SK-N-MC (cell line): ENCODE measurements at regions not wholly inside any gene's neighbourhood (a gene's known extent, or its start where the extent isn't known, plus 50 kb on each side); places are given as distances from the start of the nearest gene placed in this dataset.
"Not testable (repeated sequence)": the region's sequence is repeated elsewhere in the genome, so short reads cannot be mapped to it uniquely, and the experiment has no call there.

Experiments used
- DNase-seq: peaks from one replicate; pipeline ENCODE4 v3.0.0-alpha.2; 2011; ENCODE audit warnings: low read depth, low spot score
- H3K27ac ChIP-seq: fragments of 200-600 bp; sonication (generic); 2 replicates; pipeline ENCODE4 v1.5.1; 2016; ENCODE audit warnings: mixed run types
- H3K36me3 ChIP-seq: fragments of 200-600 bp; sonication (generic); 2 replicates; pipeline ENCODE4 v1.6.1; 2017; ENCODE audit warnings: antibody characterized with exemption, low read length, mixed read lengths; ENCODE audit not compliant: insufficient read depth
- H3K4me3 ChIP-seq: fragments of 200-600 bp; sonication (generic); 2 replicates; pipeline ENCODE4 v1.5.1; 2016
- H3K9ac ChIP-seq: fragments of 200-600 bp; sonication (generic); 2 replicates; pipeline ENCODE4 v1.8.0; 2017; ENCODE audit warnings: mixed run types, mixed read lengths; ENCODE audit not compliant: insufficient read length
- H3K9me3 ChIP-seq: fragments of 200-600 bp; sonication (generic); 2 replicates; pipeline ENCODE4 v1.6.1; 2017; ENCODE audit warnings: low read depth, mild to moderate bottlenecking, antibody characterized with exemption, low read length, moderate library complexity, mixed read lengths
- EZH2 ChIP-seq: fragments of 200-600 bp; sonication (generic); IDR thresholded peaks from one replicate; pipeline ENCODE4 v1.6.1; 2017; ENCODE audit warnings: antibody characterized with exemption
- FOXP2 ChIP-seq: optimal IDR thresholded peaks from 2 replicates; pipeline ENCODE3; 2011; ENCODE audit warnings: mild to moderate bottlenecking, moderate library complexity; ENCODE audit not compliant: insufficient read depth; ENCODE audit errors: extremely low read length, control extremely low read depth
- POLR2AphosphoS5 ChIP-seq: IDR thresholded peaks from 2 replicates; pipeline ENCODE4 v1.6.1; 2012; ENCODE audit warnings: mild to moderate bottlenecking, low read depth, low read length, borderline replicate concordance

DNA sequence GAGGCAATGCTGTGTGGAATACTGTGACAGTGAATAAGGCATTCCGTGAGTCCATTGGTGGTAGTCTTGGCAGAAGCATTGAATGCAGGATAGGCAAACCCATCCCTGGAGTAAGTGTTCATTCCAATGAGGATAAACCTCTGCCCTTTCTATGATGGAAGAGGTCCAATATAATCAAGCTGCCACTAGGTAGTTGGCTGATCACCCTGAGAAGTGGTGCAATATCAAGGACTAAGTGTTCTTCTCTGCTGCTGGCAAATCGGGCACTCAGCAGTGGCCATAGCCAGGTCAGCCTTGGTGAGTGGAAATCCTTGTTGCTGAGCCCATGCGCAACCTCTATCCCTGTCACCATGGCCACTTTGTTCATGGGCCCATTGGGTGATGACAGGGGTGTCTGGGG lies 70.1 kb downstream of the FBXO4 start:
- no peaks in the 10 kb centered on the region for H3K36me3 ChIP-seq
- H3K9me3 ChIP-seq = no peaks in the 10 kb centered on the region
- no peak overlapping the region for H3K27ac ChIP-seq
- H3K4me3 ChIP-seq = no peak overlapping the region
- TF ChIP-seq FOXP2 (no peak), POLR2AphosphoS5 (no peak), EZH2 (no peak)
- no peak overlapping the region for H3K9ac ChIP-seq
- DNase-seq = no peak

DNA sequence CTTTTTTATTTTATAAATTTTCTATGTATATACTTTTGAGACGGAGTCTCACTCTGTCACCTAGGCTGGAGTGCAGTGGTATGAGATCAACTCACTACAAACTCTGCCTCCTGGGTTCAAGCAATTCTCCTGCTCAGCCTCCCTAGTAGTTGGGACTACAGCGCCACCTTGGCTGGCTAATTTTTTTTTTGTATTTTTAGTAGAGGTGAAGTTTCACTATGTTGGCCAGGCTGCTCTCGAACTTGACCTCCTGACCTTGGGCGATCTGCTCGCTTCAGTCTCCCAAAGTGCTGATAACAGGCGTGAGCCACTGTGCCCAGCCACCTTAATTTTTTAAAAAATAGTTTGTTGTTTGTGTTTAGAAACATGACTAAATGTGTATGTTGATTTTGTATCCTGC lies 76.6 kb downstream of the FBXO4 start:
- Histone ChIP-seq H3K27ac (no peak overlapping the region), H3K36me3 (no peaks in the 10 kb centered on the region), H3K9me3 (no peaks in the 10 kb centered on the region), H3K4me3 (no peak overlapping the region), H3K9ac (no peak overlapping the region)
- no peak for TF ChIP-seq FOXP2
- no peak for TF ChIP-seq EZH2
- TF ChIP-seq POLR2AphosphoS5 = no peak
- no peak for DNase-seq

DNA sequence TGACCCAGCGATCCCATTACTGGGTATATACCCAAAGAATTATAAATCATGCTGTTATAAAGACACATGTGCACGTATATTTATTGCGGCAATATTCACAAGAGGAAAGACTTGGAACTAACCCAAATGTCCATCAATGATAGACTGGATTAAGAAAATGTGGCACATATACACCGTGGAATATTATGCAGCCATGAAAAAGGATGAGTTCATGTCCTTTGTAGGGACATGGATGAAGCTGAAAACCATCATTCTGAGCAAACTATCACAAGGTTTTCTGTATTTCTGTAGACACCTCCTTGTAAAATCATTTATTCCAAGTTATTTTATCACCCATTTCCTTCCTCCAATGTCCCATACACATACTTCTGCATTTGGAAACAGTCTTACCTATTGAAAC lies 78.8 kb downstream of the FBXO4 start:
- DNase-seq, H3K9ac ChIP-seq, H3K4me3 ChIP-seq, H3K27ac ChIP-seq, H3K9me3 ChIP-seq, H3K36me3 ChIP-seq: not testable (repeated sequence)

DNA sequence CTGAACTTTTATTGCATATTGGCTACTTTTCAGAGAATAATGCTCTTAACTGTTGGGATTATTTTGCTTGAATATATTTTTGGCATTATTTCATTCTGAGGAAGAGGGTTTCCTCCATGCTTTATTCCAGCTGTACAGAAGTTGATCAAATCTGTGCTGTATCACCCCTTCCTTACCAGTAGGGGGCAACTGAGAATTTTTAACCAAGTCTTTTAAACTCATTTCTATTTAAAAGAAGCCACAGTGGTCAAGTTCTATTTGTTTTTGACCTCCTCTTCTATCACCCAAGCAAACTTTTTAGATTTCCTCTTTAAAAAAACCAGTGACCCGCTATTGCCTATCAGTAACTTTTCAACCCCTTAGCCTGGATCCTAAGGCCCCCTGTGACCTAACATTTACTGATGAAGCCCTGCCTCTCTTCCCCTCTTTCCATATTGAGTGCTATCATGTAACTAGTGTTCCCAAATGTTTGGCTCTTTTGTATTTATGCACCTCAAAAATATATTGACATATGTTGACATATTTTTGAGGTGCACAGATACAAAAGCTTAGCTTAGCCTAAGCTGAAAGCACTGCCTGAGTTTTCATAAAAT lies 80.6 kb downstream of the FBXO4 start:
- no peaks in the 10 kb centered on the region for H3K9me3 ChIP-seq
- H3K9ac ChIP-seq = no peak overlapping the region
- DNase-seq = no peak
- no peak overlapping the region for H3K4me3 ChIP-seq
- H3K27ac ChIP-seq = no peak overlapping the region
- no peak for TF ChIP-seq FOXP2
- TF ChIP-seq EZH2 = no peak
- TF ChIP-seq POLR2AphosphoS5 = no peak
- no peaks in the 10 kb centered on the region for H3K36me3 ChIP-seq

DNA sequence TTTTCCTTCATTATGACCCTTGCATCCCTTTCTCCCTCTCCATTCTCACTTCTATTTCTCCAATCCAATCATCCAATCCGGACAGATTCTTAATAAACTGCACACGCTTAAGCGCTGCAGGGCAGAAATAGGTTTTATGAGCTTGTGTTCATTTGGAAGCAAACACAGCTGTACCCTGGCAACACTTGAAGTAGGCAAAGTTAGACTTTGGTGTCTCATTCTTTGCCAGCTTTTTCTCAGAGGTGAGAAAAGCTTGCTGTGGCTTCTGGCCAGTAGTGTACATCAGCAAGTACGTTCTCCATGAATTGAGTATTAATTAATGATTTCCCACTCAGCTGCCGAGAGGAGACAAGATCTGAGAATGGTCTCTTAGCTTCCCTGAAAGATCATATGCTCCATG lies 88.5 kb downstream of the FBXO4 start:
- Histone ChIP-seq H3K9me3 (no peaks in the 10 kb centered on the region), H3K9ac (no peak overlapping the region), H3K4me3 (no peak overlapping the region), H3K27ac (no peak overlapping the region), H3K36me3 (no peaks in the 10 kb centered on the region)
- TF ChIP-seq EZH2 (no peak), POLR2AphosphoS5 (no peak), FOXP2 (no peak)
- DNase-seq = no peak

DNA sequence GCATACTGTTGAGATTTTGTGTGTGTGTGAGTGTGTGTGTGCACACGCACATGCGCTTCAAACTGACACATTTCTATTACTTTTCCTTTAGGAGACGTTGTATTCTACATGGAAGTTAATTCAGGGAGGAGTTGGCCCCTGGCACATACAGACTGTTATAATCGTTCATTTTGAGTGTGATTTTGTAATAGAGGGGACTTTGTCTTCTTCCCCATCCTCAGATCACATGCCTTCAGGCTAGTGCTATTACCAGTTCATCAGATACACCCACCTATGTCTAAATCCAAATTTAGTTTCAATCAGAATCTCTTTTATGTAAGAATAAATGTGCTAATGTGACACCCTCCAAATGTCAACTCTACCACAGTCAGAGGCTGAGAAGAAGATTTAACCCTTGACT lies 90.2 kb downstream of the FBXO4 start:
- no peak for TF ChIP-seq EZH2
- TF ChIP-seq FOXP2 = no peak
- TF ChIP-seq POLR2AphosphoS5 = no peak
- Histone ChIP-seq H3K27ac (no peak overlapping the region), H3K36me3 (no peaks in the 10 kb centered on the region), H3K9me3 (no peaks in the 10 kb centered on the region), H3K9ac (no peak overlapping the region), H3K4me3 (no peak overlapping the region)
- no peak for DNase-seq

DNA sequence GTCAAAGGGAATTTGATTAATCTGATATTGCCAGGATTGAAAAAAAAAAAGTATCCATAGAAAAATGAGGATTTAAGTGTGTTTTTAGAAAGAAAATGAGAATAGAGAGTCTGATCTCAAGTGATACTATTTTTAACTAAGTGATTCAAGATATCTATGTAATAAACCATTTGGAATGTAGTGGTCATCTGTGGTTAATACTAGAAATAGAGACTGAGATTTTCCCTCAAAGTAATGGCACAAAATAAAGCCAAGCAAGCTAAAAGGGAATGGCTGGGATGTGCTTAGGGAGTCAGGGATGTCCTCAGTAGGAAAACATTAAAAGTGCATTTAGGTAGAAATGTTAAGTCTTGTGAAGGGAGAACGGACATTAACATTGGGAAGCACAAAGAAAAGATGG lies 90.6 kb downstream of the FBXO4 start:
- H3K9me3 ChIP-seq = no peaks in the 10 kb centered on the region
- DNase-seq = no peak
- H3K4me3 ChIP-seq = no peak overlapping the region
- no peak overlapping the region for H3K27ac ChIP-seq
- H3K9ac ChIP-seq = no peak overlapping the region
- H3K36me3 ChIP-seq = no peaks in the 10 kb centered on the region
- TF ChIP-seq POLR2AphosphoS5 (no peak), FOXP2 (no peak), EZH2 (no peak)

DNA sequence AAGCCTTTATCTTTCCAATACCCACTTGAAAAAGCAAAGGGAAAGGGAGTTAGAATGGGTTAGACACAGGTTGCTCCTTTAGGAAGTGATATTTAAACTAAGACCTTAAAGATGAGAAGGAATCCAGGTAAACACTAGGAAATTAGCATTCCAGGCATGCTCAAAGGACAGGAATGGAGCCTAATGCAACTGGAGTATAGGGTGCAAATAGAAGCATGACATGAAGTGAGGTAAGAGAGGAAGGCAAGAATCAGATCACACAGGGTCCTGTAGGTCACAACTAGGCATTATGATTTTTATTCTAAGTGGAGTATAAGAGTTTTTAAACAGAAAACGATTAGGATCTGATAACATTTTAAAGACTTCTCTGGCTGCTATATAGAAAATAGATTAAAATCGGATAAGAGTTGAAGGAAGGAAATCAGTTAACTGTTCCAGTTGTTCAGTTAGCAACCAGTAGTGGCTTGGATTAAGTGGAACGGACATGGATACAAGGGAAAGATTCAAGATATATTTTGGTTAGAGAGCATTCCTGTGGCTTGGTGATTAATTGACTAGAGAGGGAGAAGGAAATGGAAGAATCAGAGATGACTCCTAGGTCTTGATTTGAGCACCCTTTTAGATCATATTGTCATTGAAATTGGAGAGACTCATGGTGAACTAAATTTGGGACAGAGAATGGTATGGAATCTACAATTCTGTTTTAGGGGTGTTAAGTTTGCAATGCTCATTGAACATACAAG lies 95.9 kb downstream of the FBXO4 start:
- Histone ChIP-seq H3K9ac (no peak overlapping the region), H3K36me3 (no peaks in the 10 kb centered on the region), H3K27ac (no peak overlapping the region), H3K9me3 (no peaks in the 10 kb centered on the region), H3K4me3 (no peak overlapping the region)
- no peak for DNase-seq
- TF ChIP-seq EZH2 (no peak), FOXP2 (no peak), POLR2AphosphoS5 (no peak)

DNA sequence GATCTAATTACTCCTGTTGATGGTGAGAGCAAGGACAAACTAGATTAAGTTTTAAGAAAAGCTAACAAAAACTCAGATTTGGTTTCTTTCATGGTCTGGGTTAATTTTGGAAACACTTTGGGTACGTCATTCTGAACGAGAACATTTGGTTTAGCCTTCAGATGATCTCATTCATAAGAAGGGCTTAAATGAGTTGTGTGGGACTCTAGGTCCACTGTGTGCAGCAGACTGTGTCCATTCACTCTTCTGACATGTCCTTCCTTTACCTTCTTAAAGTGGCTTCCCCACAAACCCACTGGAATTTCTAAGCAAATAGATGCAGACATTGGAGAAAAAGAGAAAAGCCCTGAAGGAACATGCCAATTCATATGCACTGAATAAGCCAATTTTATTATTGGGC lies 96.8 kb downstream of the FBXO4 start:
- Histone ChIP-seq H3K27ac (no peak overlapping the region), H3K36me3 (no peaks in the 10 kb centered on the region), H3K9me3 (no peaks in the 10 kb centered on the region), H3K4me3 (no peak overlapping the region), H3K9ac (no peak overlapping the region)
- TF ChIP-seq POLR2AphosphoS5 (no peak), EZH2 (no peak), FOXP2 (no peak)
- no peak for DNase-seq
